ENCODE measurements at regions not wholly inside any gene's neighbourhood (a gene's known extent, or its start where the extent isn't known, plus 50 kb on each side); places are given as distances from the start of the nearest gene placed in this dataset.

DNA sequence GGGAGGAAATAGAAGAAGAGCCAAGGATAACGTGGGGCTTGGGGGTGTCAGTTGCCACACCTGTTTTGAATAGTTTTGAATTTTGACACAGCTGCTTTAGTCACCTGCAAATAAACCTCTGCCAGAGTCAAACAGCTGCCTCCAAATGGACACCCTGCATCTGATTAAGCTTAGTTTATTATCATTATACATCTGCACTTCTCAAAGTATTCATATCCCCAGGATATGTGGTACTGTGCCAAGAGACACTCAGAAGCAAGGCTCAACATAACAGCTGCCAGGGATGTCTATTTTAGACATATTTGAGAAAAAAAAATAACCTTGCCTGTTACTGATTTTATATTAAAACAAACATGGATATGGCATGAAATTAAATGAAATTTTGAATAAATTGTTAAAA, 122.5 kb upstream of the WDR75 start:
- no peak for TF ChIP-seq POLR2AphosphoS5 (IDR thresholded peaks at IDR 0.05; ENCODE audit: low read depth, low read length)
- TF ChIP-seq, protein P1, sequence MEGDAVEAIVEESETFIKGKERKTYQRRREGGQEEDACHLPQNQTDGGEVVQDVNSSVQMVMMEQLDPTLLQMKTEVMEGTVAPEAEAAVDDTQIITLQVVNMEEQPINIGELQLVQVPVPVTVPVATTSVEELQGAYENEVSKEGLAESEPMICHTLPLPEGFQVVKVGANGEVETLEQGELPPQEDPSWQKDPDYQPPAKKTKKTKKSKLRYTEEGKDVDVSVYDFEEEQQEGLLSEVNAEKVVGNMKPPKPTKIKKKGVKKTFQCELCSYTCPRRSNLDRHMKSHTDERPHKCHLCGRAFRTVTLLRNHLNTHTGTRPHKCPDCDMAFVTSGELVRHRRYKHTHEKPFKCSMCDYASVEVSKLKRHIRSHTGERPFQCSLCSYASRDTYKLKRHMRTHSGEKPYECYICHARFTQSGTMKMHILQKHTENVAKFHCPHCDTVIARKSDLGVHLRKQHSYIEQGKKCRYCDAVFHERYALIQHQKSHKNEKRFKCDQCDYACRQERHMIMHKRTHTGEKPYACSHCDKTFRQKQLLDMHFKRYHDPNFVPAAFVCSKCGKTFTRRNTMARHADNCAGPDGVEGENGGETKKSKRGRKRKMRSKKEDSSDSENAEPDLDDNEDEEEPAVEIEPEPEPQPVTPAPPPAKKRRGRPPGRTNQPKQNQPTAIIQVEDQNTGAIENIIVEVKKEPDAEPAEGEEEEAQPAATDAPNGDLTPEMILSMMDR (IDR thresholded peaks at IDR 0.05), result no peak
- TF ChIP-seq, protein P2, sequence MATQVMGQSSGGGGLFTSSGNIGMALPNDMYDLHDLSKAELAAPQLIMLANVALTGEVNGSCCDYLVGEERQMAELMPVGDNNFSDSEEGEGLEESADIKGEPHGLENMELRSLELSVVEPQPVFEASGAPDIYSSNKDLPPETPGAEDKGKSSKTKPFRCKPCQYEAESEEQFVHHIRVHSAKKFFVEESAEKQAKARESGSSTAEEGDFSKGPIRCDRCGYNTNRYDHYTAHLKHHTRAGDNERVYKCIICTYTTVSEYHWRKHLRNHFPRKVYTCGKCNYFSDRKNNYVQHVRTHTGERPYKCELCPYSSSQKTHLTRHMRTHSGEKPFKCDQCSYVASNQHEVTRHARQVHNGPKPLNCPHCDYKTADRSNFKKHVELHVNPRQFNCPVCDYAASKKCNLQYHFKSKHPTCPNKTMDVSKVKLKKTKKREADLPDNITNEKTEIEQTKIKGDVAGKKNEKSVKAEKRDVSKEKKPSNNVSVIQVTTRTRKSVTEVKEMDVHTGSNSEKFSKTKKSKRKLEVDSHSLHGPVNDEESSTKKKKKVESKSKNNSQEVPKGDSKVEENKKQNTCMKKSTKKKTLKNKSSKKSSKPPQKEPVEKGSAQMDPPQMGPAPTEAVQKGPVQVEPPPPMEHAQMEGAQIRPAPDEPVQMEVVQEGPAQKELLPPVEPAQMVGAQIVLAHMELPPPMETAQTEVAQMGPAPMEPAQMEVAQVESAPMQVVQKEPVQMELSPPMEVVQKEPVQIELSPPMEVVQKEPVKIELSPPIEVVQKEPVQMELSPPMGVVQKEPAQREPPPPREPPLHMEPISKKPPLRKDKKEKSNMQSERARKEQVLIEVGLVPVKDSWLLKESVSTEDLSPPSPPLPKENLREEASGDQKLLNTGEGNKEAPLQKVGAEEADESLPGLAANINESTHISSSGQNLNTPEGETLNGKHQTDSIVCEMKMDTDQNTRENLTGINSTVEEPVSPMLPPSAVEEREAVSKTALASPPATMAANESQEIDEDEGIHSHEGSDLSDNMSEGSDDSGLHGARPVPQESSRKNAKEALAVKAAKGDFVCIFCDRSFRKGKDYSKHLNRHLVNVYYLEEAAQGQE (IDR thresholded peaks at IDR 0.05; ENCODE audit: insufficient read depth in 1 of 2, low read depth in 2 of 2, low read length in 1 of 2), result no peak
- TF ChIP-seq SIN3A (IDR thresholded peaks at IDR 0.05; ENCODE audit: borderline replicate concordance, insufficient read depth, low read depth, low read length), result no peak
- no peak for TF ChIP-seq TCF7L2 (IDR thresholded peaks at IDR 0.05; ENCODE audit: low read depth, low read length)

Measured in Panc1 (cell line).